RWPE1 (cell line): ENCODE measurements at regions not wholly inside any gene's neighbourhood (a gene's known extent, or its start where the extent isn't known, plus 50 kb on each side); places are given as distances from the start of the nearest gene placed in this dataset.

Experiments
- CTCF ChIA-PET: fragments of 350-600 bp; sonication (Branson Sonifier 250); formaldehyde crosslinking; extraction: SDS; loops from one replicate; lab custom pipeline; 2021; lab: Yijun Ruan, JAX
- POLR2A ChIA-PET: fragments of 400-600 bp; formaldehyde crosslinking; extraction: SDS; loops from one replicate; lab custom pipeline; 2020; ENCODE audit warnings: antibody characterized with exemption; ENCODE audit not compliant: low non-redundant PET; lab: Yijun Ruan, JAX
- DNase-seq: peaks from one replicate; pipeline ENCODE4 v3.0.0; 2012; ENCODE audit warnings: low spot score
- H3K27ac ChIP-seq: fragments of 450-650 bp; 2 replicates; pipeline ENCODE4 v1.5.1; 2017
- TF ChIP-seq, protein P1 (sequence below): fragments of 450-650 bp; conservative IDR thresholded peaks from 2 replicates; pipeline ENCODE4 v1.5.1; 2017; ENCODE audit warnings: low read depth, mild to moderate bottlenecking

DNA sequence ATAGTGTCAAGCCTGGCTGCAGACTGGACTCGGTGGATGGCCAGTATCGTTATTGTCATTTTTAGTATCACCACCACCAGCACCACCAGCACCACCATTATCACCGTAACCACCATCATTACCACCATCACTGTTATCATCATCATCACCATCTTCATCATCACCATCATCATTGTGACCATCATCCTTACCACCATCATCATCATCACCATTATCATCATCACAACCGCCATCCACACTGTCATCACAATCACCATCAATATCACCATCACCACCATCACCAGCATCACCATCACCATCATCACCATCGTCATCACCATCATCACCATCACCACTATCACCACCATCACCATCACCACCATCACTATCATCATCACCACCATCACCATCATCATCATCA lies 65.6 kb downstream of the FOXL3 start:
- DNase-seq, result no peak
- TF ChIP-seq, protein P1, sequence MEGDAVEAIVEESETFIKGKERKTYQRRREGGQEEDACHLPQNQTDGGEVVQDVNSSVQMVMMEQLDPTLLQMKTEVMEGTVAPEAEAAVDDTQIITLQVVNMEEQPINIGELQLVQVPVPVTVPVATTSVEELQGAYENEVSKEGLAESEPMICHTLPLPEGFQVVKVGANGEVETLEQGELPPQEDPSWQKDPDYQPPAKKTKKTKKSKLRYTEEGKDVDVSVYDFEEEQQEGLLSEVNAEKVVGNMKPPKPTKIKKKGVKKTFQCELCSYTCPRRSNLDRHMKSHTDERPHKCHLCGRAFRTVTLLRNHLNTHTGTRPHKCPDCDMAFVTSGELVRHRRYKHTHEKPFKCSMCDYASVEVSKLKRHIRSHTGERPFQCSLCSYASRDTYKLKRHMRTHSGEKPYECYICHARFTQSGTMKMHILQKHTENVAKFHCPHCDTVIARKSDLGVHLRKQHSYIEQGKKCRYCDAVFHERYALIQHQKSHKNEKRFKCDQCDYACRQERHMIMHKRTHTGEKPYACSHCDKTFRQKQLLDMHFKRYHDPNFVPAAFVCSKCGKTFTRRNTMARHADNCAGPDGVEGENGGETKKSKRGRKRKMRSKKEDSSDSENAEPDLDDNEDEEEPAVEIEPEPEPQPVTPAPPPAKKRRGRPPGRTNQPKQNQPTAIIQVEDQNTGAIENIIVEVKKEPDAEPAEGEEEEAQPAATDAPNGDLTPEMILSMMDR, result no peak
- CTCF ChIA-PET, result no interaction called here
- POLR2A ChIA-PET, result no interaction called here
- no peak overlapping the region for H3K27ac ChIP-seq

DNA sequence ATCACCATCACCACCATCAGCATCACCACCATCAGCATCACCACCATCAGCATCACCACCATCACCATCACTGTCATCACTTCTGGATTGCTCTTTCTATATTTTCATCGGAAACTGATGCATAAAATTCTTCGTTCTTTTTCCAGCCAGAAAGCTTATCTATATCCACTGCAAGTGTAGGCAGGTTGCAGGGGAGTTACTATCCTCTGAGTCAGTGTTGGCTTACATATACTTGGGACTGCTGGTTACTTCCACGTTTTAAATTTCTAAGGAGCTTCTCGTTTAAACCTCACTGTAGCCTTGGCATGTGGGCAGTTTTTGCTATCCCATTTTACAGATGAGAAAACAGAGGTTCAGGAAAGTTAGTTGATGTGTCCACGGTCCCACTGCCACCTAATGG lies 66.1 kb downstream of the FOXL3 start:
- no peak for DNase-seq
- H3K27ac ChIP-seq, result no peak overlapping the region
- CTCF ChIA-PET, result no interaction called here
- POLR2A ChIA-PET, result no interaction called here
- TF ChIP-seq, protein P1, result no peak

DNA sequence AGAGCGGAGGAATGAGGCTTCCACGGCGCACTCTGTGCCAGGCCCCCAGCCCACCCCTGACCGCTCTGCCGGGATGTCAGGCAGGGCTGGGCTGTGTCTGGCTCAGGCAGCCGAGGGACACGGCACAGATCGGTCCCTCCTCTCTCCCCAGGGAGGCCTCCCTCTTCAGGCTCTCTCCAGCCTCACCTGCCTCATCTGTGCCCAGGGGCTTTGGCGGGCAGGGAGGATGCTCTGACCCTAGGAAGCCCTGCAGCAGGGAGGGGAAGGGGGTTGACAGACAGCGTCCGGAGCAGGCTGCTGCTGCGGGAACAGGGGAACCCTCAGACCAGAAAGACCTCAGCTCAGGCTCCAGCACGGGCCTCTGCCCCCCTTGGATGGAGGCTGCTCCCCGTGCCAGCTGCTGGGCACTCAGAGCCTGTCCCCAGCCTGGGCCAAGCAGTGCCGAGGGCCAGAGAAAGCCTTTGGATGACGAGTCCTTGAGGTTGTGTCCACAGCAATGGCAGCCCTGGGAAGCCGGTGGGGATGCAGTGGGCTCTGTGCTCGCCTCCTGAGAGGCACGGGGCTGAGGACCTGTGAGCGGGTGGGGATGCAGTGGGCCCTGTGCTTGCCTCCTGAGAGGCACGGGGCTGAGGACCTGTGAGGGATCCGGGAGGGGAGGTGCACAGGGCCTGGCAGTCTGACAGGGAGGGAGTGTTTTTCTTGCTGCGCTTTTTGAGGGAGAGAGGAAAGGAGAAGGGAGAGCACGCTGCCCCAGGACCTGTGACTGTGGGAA lies 66.9 kb downstream of the FOXL3 start:
- TF ChIP-seq, protein P1, result no peak
- peak overlapping the region; percentile 15; the same call in 1 of the 2 replicates for H3K27ac ChIP-seq
- DNase-seq, result no peak
- POLR2A ChIA-PET, result no interaction called here
- CTCF ChIA-PET, result no interaction called here

DNA sequence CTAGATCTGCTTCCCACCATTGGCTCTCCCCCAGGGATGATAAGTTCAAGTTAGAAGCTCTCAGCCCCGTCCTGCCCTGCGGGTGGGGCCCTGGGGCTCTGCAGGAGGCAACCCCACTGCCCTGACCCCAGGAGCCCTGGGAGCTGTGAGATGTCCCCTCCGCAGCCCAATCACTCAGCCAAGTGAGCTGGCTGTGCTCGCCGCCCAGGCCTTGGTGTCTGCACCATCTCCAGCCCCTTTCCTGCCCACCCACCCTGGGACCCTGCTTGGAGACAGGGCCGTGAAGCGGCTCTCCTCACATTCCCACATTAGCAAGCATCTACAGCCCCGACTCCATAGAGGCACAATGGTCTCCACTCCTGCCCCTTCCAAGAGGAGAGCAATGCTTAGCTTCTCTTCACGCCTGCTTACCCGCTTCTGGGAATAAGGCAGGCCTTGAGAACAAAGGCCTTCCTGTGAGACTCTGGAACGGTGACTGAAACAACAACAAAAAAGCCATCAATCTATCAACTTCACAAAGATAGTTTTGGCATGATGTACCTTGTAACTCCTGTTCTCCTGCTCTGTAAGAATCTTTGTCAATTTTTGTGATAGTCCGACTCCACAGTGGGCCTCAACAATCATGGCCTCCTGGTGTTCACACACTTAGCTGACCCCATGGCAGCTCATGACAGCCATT lies 67.7 kb downstream of the FOXL3 start:
- no peak for DNase-seq
- POLR2A ChIA-PET, result no interaction called here
- TF ChIP-seq, protein P1, result no peak
- H3K27ac ChIP-seq, result peak overlapping the region; percentile 15; the same call in 1 of the 2 replicates
- CTCF ChIA-PET, result interaction anchor here (0.6 kb wide), 1 partner anchor 60 kb away, joined by 3 read pairs; no protein-coding TSS in a partner anchor

DNA sequence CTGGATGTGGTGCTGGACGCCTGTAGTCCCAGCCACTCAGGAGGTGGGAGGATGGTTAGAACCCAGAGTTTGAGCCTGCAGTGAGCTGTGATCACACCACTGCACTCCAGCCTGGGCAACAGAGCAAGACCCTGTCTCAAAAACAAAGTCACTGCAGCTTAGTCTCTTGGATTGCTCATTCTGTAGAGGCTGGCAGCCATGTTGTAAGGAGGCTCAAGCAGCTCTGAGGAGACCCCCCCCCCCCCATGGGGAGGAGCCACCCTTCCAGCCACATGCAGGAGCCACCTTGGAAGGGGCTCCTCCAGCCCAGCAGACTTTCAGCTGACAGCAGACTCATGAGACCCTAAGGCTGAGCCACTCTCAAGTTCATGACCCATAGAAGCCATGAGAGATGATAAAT lies 68.4 kb downstream of the FOXL3 start:
- POLR2A ChIA-PET, result no interaction called here
- CTCF ChIA-PET, result no interaction called here
- TF ChIP-seq, protein P1, result no peak
- H3K27ac ChIP-seq, result no peak overlapping the region; the same call in 1 of the 2 replicates
- DNase-seq, result no peak

DNA sequence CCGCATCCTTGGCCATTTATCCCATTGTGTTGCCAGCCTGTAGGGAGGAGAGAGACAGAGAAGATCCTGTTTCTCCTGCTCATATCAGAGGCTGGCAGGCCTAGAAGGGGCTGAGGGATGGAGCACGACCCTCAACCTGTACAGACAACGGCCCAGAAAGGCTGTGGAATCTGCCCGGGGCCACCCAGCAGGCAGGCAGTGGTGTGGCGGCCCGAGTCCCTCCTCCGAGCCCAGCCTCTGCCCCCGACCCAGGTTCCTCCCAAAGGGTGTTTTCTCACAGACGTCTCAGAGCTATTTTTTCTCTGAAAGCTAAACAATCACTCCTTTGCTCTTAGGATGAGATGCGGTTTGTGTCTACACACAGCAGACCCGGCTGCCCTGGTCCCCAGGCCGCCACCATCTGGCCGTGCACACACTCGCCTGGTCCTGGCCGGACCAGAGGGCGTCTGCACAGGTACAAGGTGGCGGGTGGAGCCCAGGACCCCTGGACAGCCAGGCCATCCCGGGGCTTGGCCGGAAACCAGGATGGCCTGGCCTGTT lies 69.3 kb downstream of the FOXL3 start:
- TF ChIP-seq, protein P1, result no peak
- DNase-seq, result no peak
- H3K27ac ChIP-seq, result peak overlapping the region; percentile 20; the same call in 1 of the 2 replicates
- ChIA-PET POLR2A (no interaction called here), CTCF (no interaction called here)
